Limb (tissue), 2 donors: ENCODE measurements at regions not wholly inside any gene's neighbourhood (a gene's known extent, or its start where the extent isn't known, plus 50 kb on each side); places are given as distances from the start of the nearest gene placed in this dataset.
"Not testable (repeated sequence)": the region's sequence is repeated elsewhere in the genome, so short reads cannot be mapped to it uniquely, and the experiment has no call there.

Experiments
- DNase-seq, 2 donors: peaks; one replicate each; pipeline ENCODE4 v3.0.0-alpha.2; 2016; ENCODE audit errors: extremely low spot score in 2 of 2

DNA sequence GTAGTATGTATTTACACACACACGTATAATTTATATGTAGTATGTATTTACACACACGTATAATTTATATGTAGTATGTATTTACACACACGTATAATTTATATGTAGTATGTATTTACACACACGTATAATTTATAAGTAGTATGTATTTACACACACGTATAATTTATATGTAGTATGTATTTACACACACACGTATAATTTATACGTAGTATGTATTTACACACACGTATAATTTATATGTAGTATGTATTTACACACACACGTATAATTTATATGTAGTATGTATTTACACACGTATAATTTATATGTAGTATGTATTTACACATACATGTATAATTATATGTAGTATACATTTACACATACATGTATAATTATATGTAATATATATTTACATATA is 398.5 kb upstream of the CRIM1 start:
- DNase-seq: not testable (repeated sequence)

DNA sequence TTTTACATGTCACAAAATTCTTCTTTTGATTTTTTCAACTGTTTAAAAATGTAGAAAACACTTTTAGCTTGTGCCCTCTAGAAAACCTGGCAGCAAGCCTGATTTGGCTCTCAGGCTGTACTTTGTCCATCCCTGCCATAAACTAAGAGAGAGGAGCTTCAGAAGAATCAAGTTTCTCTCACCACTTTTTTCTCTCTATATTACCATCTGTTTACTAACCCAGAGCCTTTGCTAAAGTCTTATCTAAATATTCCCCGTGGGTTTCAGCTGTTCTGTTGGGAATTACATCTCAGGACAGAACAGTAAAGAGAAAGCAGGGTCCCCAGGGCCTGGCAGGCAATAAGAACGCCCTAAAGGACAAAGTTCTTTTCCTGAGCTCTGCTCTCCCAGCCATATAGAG is 409.1 kb upstream of the CRIM1 start:
- DNase-seq: no peak

DNA sequence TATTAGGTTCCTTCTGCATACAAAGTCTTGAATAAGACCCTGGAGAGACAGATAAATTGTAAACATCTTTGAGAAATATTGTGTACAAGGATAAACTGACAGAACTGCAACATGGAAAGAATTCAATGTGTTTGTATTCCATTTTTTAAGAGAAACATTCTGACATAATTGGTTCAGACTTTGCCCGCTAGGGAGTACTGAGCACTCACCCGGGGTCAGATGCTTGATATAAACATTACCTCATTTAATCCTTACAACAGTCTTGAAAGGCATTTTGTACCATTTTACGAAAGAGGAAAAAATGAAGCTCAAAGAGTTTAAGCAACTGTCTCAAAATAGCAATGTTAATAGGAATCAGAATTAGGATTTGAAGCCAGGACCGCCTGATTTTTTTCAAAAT is 416.7 kb upstream of the CRIM1 start:
- DNase-seq: no peak

DNA sequence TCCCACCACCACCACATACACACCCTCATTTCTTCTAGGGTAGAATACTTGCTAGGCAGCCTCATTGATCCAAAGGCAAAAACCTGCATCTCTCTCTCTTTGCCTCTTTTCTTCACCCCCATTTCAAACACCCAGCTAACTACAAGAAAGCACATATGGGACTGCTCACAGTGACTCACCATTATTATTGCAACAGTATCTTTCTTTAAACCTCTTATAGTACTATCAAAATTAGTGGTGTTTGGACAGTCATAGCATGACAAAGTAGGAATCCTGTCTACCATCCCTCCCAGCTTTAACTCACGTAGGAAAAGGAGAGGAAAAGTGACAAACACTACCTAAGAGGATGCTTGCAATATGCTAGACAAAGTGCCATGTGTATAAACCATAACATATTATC is 422.5 kb upstream of the CRIM1 start:
- DNase-seq: no peak

DNA sequence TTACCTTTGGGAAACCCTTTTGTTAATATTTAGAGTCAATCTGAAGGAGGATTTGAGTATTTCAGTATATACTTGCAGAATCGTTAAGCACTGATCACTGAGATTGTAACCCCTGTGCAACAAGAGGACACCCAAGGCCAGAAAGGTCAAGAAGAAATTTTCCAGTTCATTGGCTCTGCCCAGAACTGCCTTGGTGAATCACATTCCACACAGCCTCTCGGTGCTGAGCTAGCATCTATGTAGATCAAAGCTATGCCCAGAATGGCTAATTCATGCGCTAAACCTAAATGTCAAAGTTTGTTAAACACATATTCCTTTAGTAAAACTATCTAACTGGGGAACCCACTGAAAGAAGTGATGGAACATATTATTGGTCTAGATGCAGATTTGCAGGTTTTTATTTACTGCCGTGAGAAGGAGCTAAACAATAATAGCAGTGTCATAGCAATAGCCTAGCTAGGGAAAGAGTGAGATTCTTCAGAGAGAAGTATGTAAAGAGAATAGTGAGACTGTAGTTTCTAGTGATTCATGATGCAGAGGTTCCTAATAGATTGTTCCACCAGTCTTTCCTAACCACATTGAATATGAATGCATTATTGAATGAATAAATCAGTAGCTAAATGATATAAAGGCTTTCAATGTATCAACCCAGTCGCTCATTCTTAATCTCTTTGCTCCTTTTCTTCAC is 423.2 kb upstream of the CRIM1 start:
- no peak for DNase-seq

DNA sequence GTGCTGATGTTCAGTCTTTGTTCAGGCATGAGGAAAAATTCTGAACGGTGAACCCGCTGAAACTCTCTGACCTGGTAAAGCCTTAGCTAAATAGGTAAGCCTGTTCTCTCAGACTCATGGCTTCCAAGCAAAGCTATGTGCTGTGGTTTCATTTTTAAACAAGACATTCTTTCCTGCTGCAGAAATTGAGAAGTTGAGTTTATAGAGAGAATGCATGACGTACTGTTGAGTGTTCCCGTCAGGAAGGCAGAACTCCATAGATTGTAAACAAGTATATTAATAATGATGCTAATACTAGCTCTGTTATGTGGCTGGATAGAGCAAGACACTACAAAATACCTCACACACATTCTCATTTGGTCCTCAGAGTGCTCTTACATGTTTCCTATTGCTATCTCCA is 424.0 kb upstream of the CRIM1 start:
- DNase-seq: no peak

DNA sequence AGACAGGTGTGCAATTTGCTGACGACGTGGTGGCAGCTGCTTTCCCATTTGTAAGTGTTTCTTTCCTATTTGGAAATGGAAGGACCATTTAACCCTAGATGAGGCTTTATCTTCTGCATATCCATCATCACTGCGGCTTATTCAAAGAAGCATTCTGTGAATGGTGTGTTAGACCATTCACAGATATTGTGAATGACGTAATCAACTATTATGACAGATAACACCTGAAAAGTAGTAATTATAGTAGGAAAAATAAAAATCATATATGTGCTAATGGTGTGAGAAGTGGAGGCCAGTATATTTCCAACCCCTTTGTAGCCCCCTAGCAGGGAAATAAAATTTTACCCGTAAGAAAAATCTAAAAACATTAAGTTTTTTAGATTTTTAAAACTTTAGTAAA is 424.5 kb upstream of the CRIM1 start:
- DNase-seq: no peak

DNA sequence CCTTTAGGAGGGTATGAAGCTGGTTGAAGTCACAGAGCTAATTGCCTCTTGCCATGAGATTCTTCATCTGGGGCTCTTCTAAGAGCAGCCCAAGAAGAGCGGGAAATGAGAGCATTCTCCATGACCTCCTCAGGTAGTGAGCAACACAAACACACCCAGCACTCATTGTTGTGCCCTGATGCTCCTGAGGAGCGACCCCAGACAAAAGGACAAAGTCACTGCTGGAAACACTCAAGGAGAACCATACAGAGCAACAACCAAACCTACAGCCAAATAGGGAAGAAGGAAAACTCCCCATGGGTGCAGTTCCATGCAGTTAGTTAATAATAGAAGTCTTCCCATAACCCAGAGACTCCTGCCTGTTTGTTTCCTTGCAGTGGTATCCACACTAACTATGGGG is 426.0 kb upstream of the CRIM1 start:
- DNase-seq: no peak

DNA sequence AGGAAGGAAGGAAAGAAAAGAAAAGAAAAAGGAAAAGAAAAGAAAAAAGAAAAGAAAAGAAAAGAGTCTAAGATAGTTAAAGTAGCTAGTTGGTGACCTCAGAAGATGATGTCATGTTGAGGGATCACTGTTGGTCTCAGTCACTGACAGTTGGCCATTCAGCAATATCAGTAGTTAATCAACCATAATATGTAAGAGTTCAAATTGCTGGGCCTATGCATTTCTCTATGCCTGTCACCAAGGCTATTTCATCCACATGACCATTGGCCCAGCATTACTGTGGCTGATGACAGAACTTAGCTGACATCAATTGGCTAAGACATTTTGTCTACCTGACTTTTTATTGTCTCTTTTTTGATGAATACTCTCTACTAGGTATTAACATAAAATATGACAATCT is 435.5 kb upstream of the CRIM1 start:
- DNase-seq: no peak

DNA sequence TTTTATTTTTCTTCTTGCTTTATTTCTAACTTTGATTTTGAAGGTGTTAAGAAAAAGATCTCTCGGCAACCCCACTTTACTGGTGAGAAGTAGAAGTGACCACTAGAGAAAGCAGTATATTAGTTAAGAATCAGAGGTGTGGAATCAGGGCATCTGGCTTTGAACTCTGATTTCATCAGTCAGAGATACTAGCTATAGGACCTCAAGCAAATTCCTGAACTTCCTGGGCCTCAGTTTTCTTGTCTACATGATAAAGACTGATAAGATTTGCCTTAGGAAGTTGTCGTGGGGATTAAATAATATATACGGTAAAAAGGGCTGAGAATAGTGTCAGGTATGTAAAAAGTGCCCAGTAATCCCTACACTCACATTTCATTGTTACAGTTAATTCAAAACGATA is 440.3 kb upstream of the CRIM1 start:
- no peak for DNase-seq

DNA sequence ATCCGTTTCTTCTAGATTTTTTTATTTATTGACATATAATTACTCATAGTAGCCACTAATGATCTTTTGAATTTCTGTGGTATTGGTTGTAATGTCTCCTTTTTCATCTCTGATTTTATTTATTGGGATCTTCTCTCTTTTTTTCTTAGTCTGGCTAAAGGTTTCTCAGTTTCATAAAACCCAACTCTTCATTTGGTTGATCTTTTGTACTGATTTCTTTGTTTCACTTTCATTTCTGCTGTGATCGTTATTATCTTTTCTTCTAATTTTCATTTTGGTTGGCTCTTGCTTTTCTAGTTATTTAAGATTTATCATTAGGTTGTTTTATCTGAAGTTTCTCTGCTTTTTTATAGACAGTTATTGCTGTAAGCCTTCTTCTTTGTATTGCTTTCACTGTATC is 463.6 kb upstream of the CRIM1 start:
- DNase-seq: no peak

DNA sequence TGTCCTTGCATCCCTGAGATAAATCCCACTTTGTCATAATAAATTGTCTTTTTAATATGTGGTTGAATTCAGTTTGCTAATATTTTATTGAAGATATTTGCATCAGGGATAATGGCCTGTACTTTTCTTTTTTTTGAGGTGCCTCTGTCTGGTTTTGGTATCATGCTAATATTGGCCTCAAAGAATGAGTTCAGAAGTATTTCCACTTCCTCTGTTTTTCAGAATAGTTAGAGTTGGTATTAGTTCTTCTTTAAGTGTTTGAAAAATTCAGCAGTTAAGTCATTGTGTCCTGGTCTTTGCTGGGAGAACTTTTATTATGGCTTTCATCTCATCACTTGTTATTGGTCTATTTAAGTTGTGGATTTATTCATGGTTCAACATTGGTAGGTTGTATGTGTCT is 464.1 kb upstream of the CRIM1 start:
- no peak for DNase-seq

DNA sequence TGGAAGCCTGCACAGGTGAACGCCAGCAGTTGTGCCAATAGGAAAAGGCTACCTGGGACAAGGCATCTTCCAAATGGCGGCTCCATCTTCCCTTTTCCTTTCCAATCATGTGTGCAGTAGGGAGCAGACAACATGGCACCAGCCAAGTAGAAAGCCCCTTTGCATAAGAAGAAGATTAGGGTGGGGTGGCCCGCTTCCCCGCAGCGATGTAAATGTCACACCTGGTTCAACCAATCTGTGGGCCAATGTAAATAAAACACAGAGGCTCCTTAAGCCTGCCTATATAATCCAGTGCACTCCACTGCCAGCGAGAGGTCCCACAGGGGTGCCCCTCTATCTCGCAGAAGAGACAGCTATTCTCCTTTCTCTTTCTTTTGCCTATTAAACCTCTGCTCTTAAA is 468.4 kb upstream of the CRIM1 start:
- no peak for DNase-seq

DNA sequence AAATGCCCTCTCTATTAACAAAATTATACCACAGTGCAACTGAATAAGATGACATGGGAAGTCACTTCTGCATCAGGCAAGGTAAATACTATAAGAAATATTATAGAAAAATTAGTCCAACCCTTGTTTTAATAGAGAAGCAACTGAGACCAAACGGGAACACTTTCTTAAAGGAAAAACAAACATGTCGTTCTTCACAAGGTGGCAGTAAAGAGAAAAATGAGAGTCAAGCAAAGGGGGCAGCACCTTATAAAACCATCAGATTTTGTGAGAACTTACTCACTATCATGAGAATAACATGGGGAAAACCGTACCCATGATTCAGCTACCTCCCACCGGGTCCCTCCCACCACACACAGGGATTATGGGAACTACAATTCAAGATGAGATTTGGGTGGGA is 481.7 kb upstream of the CRIM1 start:
- DNase-seq: no peak

DNA sequence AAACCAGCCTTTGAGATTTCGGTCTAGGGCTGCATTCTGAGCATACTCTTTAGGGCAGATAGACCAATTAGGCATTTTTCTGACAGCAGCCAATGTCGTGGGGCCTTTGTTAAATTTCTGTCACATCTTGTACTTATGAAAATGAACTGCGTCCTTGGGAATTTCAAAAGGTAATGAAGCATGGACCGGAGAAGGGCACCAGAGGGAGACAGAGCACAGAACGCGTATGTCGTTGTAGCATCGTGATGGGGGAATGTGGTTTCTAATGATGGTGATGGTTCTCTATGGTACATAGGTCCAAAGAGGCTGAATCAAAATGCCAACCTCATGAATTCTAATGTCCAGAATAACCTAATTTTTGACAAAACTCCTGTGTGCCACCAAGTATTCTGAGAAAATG is 483.9 kb upstream of the CRIM1 start:
- DNase-seq: no peak

DNA sequence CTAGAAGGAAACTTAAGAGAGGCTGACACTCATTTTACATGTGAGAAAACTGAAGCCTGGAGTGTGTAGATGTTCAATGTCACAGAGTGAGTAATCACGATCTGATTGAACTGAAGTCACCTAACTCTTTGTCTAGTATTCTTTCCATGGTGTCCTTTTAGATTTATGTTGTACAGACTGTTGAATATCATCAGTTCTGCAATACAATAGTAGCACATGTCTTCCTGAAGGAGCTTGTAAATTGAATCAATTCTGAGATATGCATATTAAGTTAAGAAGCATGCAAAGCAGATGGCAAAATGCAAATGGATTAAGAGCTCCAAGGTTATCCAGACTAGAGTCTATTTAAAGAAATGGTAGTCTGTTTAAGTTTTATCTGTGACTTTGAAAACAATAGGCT is 484.9 kb upstream of the CRIM1 start:
- no peak for DNase-seq

DNA sequence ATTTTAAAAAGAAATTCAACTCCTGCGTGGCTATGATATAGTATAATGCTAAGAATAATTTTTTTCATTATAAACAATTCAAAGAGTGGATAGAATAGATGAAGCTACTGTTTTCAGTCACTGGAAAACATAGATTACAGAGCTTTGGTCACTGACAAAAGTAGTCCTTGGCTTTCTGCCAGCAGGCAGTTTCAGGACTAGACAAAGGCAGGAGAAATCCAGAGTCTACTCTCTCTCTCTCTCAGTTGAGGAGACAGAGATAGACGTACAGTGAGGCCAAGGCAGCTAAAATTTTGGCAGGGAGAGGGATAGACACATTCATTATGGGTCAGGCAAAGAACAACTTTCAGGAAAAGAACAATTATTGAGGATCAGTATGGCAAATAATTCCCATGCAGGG is 491.4 kb upstream of the CRIM1 start:
- DNase-seq: no peak

DNA sequence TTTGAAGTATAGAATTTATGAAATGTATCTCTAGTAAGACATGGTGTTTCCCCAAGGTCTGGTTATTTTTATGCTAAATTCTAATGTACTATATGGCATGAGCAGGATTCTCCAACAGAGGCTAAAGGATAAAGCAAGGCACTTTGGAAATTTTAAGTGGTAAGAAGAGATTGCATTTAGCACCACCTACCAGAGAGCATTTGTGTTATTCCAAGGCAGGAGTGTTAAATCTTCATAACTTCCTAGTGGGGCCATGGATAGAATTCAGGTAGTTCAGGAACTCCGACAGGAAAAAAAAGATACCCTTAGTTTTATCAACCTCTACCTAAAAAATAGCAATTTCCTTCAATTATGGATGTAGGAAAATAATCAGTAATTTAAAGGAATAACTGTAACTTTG is 497.4 kb upstream of the CRIM1 start:
- no peak for DNase-seq

DNA sequence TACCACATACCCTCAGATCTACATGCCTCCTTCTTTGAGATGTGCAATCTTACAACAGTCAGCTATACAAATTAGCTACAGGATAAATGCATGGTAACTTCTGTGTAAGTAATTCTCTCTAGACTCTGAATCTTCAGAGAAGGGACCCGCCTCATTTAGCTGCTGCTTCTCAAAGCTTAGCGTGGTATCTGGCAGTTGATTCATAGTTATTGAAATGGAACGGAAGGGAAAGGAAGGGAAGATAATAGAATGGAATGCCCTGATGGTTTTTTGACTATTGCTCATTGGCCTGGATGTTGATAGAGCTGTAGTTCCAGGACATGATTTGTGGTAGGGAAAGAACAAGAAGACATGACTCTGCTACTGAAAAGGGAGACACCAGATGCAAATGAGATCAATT is 498.1 kb upstream of the CRIM1 start:
- DNase-seq: no peak

DNA sequence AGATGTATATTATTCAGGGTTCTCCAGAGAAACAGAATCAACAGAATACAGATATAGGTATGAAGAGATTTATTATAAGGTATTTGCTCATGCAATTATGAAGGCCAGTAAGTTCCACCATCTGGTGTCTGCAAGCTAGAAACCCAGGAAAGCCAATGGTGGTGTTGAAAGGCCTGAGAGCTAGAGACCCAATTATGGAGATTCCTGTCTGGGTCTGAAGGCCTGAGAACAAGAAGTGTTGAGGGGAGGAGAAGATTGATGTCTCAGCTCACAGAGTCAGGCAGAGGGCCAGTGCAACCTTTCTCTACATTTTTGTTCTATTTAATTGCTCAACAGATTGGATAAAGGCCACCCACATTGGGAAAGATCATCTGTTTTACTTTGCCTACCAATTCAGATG is 524.2 kb upstream of the CRIM1 start:
- no peak for DNase-seq

DNA sequence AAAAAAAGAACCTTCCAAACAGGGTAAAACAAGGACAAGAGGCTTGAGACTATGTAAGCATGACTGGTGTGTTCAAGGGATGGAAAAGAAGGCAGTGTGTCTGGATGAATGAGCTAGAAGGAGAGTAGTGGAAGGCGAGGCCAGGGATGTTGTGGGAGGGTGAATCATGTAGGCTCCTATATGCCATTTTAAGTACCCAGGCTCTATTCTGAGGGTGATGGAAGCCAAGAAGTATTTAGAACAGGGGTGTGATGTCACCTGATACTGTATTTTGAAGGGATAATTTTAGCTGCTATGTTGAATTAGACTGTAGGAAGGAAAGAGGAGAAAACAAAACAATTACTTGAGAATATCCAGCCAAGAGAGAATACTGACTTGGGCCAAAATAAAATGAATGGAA is 524.7 kb upstream of the CRIM1 start:
- no peak for DNase-seq

DNA sequence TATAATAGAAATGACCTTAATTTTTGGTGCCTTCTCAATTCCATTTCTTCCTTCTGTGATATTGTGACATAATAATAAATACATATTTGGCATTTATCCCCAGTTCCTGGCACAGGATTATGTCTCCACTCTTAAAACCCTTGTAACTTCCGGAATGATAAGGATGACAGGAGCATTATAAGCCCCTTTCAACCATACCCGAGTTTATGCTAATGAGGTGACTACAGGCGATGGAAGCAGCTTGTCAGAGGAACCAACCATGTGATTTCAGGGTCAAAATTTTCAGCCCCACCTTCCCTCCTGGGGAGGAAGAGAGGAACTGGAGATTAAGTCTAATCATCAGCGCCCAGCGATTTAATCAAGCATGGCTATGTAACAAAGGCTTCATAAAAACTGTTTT is 528.5 kb upstream of the CRIM1 start:
- DNase-seq: no peak

DNA sequence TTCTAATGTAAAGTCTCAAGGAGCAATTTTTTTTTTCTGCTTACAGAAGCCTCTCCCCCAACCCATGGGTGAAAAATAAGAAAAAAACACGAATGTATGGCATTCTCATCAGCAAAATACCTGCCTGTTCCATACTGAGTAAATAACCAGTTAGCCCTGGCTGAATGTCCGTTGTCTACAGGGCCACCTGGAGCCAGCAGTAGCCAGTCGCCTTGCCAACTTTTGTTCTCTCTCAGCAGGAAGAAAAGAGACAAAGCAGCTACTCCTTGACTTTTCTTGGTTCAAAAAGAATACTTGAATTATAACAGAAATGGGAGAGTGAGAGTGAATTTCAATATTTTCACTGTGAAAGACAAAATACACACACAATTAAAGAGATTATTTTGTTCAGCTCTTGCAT is 532.9 kb upstream of the CRIM1 start:
- no peak for DNase-seq

DNA sequence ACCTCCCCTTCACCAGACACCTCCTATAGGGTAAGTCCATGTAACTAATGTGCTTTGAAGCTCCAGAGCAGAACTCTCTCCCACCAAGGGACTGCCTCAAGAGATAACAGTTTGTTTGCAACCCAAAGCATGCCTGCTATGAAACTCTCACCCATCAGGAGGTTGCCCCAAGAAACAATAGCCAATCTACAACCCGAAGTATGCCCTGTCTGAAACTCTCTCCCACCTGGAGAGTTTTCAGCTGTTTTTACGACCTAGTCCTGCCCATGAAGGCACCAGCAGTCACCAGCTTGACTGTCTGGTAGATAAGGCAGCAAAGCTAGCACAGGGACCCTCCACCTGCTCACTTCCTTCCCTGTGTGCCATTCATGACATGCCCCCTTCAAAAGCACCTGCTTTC is 533.9 kb upstream of the CRIM1 start:
- DNase-seq: no peak
